NCI-H146 (cell line): ENCODE measurements at regions not wholly inside any gene's neighbourhood (a gene's known extent, or its start where the extent isn't known, plus 50 kb on each side); places are given as distances from the start of the nearest gene placed in this dataset.
"Not testable (repeated sequence)": the region's sequence is repeated elsewhere in the genome, so short reads cannot be mapped to it uniquely, and the experiment has no call there.

Source experiments
- DNase-seq: peaks from one replicate; lab custom pipeline; 2025; lab: John Stamatoyannopoulos, UW

DNA sequence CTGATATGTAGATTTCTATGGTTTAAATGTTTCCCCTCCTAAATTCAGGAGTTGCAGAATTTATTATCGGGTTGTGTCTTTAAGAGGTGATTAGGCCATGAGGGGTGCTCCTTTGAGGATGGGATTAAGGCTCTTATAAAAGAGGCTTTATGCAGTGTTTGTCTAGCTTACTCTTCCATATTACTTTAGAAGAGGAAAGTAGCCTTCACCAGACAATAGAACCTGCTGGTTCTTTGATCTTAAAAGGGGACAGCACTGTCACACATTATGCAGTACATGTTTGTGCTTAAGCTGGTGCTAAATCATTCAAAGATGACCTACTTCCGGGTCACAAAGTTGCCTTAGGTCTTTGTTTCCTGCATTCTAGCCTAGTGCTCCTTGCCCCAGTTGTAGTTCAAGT, 81.0 kb downstream of the CPXCR1 start:
- no peak for DNase-seq

DNA sequence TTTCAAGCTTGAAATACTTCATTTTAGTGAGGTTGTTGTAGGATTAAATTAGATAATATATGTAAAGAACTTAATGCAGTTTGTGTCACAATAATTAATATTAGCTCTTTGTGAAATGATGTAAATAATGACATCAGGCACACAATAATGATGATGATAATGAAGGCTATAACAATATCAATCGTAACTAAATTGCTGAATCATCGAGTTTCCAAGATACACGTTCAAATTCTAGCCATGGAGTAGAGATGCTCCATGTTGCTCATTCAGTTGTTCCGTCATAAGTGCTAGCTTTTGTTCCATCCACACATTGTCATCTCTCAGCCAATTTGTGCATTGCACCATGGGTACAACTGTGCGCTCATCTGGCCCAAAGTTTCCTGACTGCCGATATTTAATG, 83.1 kb downstream of the CPXCR1 start:
- no peak for DNase-seq

- peak; percentile 41 for DNase-seq
Measured at GRCh38 chrX:88837721-88838120, 90.7 kb downstream of the CPXCR1 start.

GRCh38 chrX:88838392-88838791, 91.4 kb downstream of the CPXCR1 start:
- no peak for DNase-seq

GRCh38 chrX:88843841-88844240, 96.8 kb downstream of the CPXCR1 start:
- not testable (repeated sequence) for DNase-seq

GRCh38 chrX:88853925-88854324, 106.9 kb downstream of the CPXCR1 start:
- DNase-seq, result no peak

DNA sequence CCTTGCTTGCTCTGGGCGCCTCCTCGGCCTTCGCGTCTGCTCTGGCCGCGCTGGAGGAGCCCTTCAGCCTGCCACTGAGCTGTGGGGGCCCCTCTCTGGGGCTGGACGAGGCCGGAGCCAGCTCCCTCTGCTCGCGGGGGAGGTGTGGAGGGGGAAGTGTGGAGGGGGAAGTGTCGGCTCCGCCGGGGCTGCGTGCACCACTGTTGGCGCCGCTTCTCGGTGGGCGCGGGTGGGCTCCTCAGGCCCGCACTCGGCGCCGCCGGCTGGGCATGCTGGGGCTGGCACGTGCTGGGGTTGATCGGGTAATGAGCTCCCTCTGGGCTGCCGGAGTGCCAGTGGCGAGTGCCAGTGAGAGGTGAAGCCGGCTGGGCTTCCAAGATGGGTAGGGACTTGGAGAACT, 116.7 kb downstream of the CPXCR1 start:
- DNase-seq, result no peak

- no peak for DNase-seq
Measured at GRCh38 chrX:88865634-88866033, 118.6 kb downstream of the CPXCR1 start.

- DNase-seq, result no peak
Measured at GRCh38 chrX:88881536-88881935, 134.5 kb downstream of the CPXCR1 start.

DNA sequence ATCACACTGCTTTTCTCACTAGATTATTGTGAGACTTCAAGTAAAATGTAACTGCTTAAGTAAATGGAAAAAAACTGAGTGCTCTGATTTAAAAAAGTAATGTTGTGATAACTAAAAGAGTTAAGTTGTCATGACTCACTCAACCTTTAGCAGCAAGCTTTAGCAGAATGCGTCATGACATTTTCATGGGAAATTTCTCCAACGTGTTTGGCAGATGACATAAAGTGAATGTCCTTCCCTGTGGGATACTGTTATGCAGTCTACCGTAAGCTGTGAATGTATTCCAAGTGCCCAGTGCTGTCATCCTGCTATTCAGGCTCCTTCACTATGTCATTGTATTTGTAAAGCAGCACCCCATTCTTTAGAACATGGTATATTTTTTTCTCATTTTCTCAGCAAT, 136.2 kb downstream of the CPXCR1 start:
- no peak for DNase-seq

DNA sequence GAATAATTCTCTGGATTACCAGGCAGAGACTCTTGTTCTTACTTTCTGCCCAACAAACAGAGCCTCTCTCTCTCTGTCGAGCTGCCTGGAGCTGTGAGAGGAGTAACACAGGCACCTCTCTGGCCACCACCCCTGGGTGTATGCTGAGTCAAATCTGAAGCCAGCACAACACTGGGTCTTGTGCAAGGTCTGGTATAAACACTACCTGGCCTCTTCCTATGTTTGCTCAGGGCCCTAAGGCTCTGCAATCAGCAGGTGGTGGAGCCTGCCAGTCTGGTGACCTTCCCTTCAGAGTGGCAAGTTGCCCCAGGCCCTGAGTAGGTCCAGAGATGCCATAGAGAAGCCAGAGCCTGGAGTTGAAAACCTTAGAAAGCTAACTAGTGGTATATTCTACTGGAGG, 139.9 kb downstream of the CPXCR1 start:
- peak; percentile 0 for DNase-seq

- DNase-seq, result no peak
Measured at GRCh38 chrX:88903989-88904718, 157.1 kb downstream of the CPXCR1 start.

DNA sequence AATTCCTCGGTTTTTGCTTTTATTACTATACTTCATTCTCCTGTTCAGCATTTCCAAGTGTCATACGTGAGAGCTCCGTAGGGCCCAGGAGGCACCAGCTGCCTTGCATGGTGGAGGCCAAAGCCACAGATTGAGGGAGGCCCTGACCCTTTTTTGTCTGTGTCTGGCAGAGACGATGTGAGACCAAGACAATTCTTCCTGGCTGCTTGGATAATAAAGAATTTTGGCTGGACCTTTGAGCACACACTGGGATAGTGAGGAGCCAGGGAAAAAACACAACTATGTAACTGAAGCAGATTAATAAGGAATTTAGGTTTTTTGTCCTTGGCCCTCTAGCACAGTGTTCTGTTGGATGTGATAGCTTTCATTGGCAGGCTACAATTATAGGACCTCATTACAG, 161.0 kb downstream of the CPXCR1 start:
- no peak for DNase-seq

GRCh38 chrX:88937616-88938015, 190.6 kb downstream of the CPXCR1 start:
- no peak for DNase-seq

DNA sequence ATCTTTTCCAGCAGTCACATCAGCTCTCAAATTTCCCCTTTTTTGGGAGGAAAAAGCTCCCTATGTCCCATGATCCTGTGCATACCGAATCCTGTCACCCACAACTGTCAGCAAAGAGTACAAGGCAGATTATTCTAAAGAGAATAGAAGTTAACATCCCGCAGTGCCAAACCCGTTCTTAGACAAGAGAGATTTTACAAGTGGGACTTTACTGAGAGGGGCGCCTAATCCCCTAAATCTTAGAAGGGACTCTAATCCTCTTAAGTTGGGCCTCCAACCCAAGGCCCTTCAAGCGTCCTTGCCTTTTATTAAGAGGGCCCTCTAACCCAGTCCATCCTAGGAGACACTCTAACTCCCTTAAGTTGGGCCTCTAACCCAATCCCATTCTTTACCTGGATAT, 193.9 kb downstream of the CPXCR1 start:
- DNase-seq, result no peak

- DNase-seq, result no peak
Measured at GRCh38 chrX:88944661-88945060, 197.6 kb downstream of the CPXCR1 start.

GRCh38 chrX:88956059-88956458, 209.0 kb downstream of the CPXCR1 start:
- DNase-seq, result not testable (repeated sequence)

DNA sequence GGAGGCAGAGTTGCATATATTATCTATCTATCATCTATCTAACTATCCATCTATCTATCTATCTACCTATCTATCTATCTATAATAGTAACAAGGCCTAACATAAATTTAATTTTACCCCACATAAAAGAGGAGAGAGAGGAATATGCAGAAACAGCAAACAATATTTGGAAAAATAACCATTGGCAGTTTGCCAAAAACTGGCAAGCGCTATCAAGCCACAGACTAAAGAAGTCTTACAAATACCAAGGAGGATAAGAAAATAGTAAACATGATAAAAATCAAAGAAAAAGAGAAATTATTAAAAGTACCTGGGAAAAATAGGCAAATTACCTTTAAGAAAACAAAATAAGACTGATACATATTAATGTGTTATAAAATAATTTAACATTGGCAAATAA, 230.8 kb downstream of the CPXCR1 start:
- no peak for DNase-seq

GRCh38 chrX:88982183-88982582, 235.2 kb downstream of the CPXCR1 start:
- no peak for DNase-seq

DNA sequence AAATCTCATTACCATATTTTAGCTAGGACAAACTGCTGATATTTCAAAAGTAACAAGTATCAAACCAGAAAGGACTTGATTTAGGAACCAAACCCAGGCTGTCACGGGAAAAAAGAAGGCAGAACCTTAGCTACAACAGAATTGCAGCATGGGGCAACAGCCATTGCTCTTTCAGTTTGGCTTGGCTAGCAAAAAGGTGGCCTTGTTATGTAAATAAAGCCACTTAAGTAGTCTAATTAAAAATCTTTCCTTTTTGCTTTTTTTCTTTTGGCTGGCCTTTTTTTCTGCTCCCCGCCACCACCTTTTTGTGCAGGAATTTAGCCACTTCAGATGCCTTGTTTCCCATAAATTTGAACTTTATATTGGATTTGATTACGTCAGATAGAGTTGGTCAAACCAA, 235.9 kb downstream of the CPXCR1 start:
- DNase-seq, result no peak

DNA sequence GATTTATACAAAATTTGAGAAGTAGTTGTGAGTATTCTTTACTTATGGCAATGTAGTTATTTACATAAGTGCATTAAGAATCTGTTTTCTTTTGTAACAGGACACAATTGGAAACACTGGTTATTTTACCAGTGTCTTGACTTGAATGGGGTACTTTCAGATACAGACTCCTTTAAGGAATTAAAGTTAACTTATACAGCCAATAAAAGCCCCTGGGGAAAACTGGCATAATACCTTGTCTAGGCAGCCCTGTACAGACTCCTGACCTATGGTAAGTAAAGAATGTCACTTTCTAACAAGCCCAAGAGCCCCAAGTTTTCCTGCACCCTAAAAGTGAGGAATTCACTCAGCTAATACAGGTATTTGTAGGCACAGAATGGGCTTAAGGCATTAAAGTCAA, 241.8 kb downstream of the CPXCR1 start:
- no peak for DNase-seq

DNA sequence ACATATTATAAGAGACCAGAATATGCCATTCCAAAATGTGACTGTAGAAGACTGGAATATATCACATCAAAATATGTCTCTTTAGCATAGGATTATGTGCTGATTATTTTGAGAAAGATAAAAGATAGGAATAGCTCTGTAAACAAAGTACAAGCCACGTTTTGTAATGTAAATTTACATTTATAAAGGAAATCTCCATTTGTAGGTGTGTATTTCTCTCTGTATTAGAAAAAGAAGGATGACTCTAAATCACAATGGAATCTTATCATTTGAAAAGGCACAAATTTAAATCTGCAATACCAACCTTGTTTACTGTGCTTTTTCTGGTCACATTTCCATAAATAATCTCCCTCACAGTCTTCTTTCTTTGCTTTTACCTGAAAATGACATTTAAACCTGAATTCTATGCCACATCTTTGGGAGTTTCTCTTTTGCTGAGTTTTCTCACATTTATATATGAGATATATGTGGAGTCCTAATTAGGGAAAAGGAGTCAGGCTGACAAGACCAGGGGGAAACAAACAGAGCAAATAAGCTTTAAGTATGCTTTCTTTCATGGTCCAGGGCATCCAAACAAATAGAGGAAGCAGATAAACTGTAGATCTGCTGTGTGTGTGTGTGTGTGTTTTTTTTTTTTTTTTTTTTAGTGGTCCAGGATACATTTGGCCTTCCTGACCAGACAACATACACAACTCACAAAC, 244.0 kb downstream of the CPXCR1 start:
- no peak for DNase-seq

DNA sequence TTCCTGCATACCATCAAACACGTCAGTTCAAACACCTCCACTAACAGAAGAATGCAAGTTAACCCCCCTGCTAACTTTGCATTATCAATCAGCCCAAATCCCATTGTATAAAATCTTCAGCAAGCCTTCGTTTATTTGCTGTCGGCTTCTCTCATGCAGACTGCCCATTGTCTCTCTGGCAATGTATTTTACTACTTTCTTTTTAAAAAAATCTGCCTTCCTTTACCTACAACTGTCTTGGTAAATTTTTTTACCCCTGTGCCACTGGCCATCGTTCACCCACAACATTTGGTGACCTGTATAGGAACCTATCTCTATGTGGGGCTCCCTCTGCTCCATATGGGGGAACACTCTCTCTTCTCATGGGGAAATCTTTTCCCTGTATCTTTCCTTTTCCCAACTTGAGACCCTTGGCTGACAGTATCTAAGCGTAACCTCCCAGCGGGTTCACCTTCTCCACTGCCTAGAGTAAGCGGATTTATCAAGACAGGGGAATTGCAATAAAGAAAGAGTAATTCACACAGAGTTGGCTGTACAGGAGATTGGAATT, 244.6 kb downstream of the CPXCR1 start:
- DNase-seq, result no peak

DNA sequence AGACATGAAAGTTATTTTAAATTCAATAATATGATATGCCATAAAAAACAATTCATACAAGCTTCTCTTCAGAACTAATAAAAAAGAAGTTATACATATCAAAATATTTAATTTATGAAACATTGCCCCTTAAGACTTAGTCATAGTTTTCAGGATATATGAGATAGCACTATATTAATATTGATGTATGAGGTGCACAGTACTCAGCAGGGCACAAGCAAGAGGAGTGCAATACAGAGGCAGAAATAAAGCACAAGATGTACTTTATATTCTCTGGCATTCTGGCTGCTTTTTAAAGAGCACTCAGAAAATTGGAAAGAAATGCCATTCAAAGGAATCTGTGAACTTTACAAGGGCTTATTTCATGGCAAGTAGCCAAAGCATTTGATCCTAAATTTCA, 274.9 kb downstream of the CPXCR1 start:
- DNase-seq, result no peak
